ENCODE measurements at regions not wholly inside any gene's neighbourhood (a gene's known extent, or its start where the extent isn't known, plus 50 kb on each side); places are given as distances from the start of the nearest gene placed in this dataset.

- Histone ChIP-seq H3K9me3 (no peaks in the 10 kb centered on the region), H3K36me3 (no peaks in the 10 kb centered on the region), H3K27ac (no peak overlapping the region), H3K4me1 (no peaks in the 10 kb centered on the region), H3K4me3 (no peak overlapping the region), H3K27me3 (replicated peaks in 1 of 7) (no peaks in the 10 kb centered on the region)
- 89 to 98% (median 96%) methylated on average over 2 of the region's 2 CpGs for WGBS, 5 donors
- no peak for DNase-seq
- intact Hi-C loops (cut with DNase I; ENCODE audit: low total_unique reads): no loop called here
- TF ChIP-seq POLR2AphosphoS5 (IDR thresholded peaks at IDR 0.05): no peak
- TF ChIP-seq CTCF (IDR thresholded peaks at IDR 0.05 in 8 of 11, conservative IDR thresholded peaks at IDR 0.05 in 3 of 11): no peak
- TF ChIP-seq POLR2A (IDR thresholded peaks at IDR 0.05): no peak
Measured at GRCh38 chr15:38920966-38921365, 356.4 kb upstream of the RASGRP1 start.

GRCh38 chr15:38921471-38921870 lies 356.9 kb upstream of the RASGRP1 start:
- no peak for TF ChIP-seq CTCF (IDR thresholded peaks at IDR 0.05 in 8 of 11, conservative IDR thresholded peaks at IDR 0.05 in 3 of 11)
- TF ChIP-seq POLR2AphosphoS5 (IDR thresholded peaks at IDR 0.05): no peak
- TF ChIP-seq POLR2A (IDR thresholded peaks at IDR 0.05): no peak
- Histone ChIP-seq H3K4me1 (no peaks in the 10 kb centered on the region), H3K36me3 (no peaks in the 10 kb centered on the region), H3K4me3 (no peak overlapping the region), H3K27me3 (replicated peaks in 1 of 7) (no peaks in the 10 kb centered on the region), H3K9me3 (no peaks in the 10 kb centered on the region), H3K27ac (no peak overlapping the region)
- whole genome bisulfite sequencing, 5 donors: 40 to 83% (median 60%) methylated on average over 2 of the region's 2 CpGs
- intact Hi-C loops (cut with DNase I; ENCODE audit: low total_unique reads): no loop called here
- no peak for DNase-seq

- no peaks in the 10 kb centered on the region for H3K4me1 ChIP-seq
- TF ChIP-seq CTCF (IDR thresholded peaks at IDR 0.05 in 8 of 11, conservative IDR thresholded peaks at IDR 0.05 in 3 of 11): no peak
- no peak for TF ChIP-seq POLR2AphosphoS5 (IDR thresholded peaks at IDR 0.05)
- TF ChIP-seq POLR2A (IDR thresholded peaks at IDR 0.05): no peak
- intact Hi-C loops (cut with DNase I; ENCODE audit: low total_unique reads): no loop called here
- no peaks in the 10 kb centered on the region for H3K36me3 ChIP-seq
- no peak for DNase-seq
- H3K27me3 ChIP-seq (replicated peaks in 1 of 7): no peaks in the 10 kb centered on the region
- WGBS, 5 donors: 56 to 71% (median 65%) methylated on average over 1 of the region's 1 CpG
- peak overlapping the region in 1 of 8 donors; percentile 15 for H3K27ac ChIP-seq
- no peaks in the 10 kb centered on the region for H3K9me3 ChIP-seq
- H3K4me3 ChIP-seq: no peak overlapping the region
Measured at GRCh38 chr15:38928431-38928830, 363.8 kb upstream of the RASGRP1 start.

GRCh38 chr15:38930851-38931572 lies 366.4 kb upstream of the RASGRP1 start:
- H3K4me3 ChIP-seq: no peak overlapping the region
- no peak for DNase-seq
- no peak for TF ChIP-seq CTCF (IDR thresholded peaks at IDR 0.05 in 8 of 11, conservative IDR thresholded peaks at IDR 0.05 in 3 of 11)
- TF ChIP-seq POLR2AphosphoS5 (IDR thresholded peaks at IDR 0.05): no peak
- no peak for TF ChIP-seq POLR2A (IDR thresholded peaks at IDR 0.05)
- intact Hi-C loops (cut with DNase I; ENCODE audit: low total_unique reads): no loop called here
- no peak overlapping the region for H3K27ac ChIP-seq
- H3K4me1 ChIP-seq: no peaks in the 10 kb centered on the region
- 92 to 97% (median 96%) methylated on average over 9 of the region's 9 CpGs for WGBS, 5 donors
- H3K27me3 ChIP-seq (replicated peaks in 1 of 7): no peaks in the 10 kb centered on the region
- peaks cover 0 to 4% (median 0%) of the 10 kb centered on the region in 8 donors for H3K9me3 ChIP-seq
- no peaks in the 10 kb centered on the region for H3K36me3 ChIP-seq

Data from spleen (tissue), 11 donors.